ENCODE measurements at regions not wholly inside any gene's neighbourhood (a gene's known extent, or its start where the extent isn't known, plus 50 kb on each side); places are given as distances from the start of the nearest gene placed in this dataset.

- 92 to 94% methylated on average over 3 of the region's 3 CpGs for WGBS, 2 donors
- intact Hi-C loops (cut with DNase I; ENCODE audit: low total_unique reads) = no loop called here
- no peak overlapping the region for H3K4me3 ChIP-seq (ENCODE audit: low read depth, poor library complexity, severe bottlenecking)
- DNase-seq (ENCODE audit: low spot score in 2 of 2) = no peak
- TF ChIP-seq CTCF (IDR thresholded peaks at IDR 0.05) (no peak), POLR2A (IDR thresholded peaks at IDR 0.05) (no peak)
These were observed 204.4 kb downstream of the FAM76B start for GRCh38 chr11:95585069-95585751.

GRCh38 chr11:95584589-95584988 is 205.0 kb downstream of the FAM76B start:
- TF ChIP-seq POLR2A (IDR thresholded peaks at IDR 0.05) (no peak), CTCF (IDR thresholded peaks at IDR 0.05) (no peak)
- no peak for DNase-seq (ENCODE audit: low spot score in 2 of 2)
- WGBS, 2 donors = 84 to 87% methylated on average over 2 of the region's 2 CpGs
- intact Hi-C loops (cut with DNase I; ENCODE audit: low total_unique reads) = no loop called here
- no peak overlapping the region for H3K4me3 ChIP-seq (ENCODE audit: low read depth, poor library complexity, severe bottlenecking)

GRCh38 chr11:95584180-95584579 is 205.4 kb downstream of the FAM76B start:
- intact Hi-C loops (cut with DNase I; ENCODE audit: low total_unique reads) = no loop called here
- no peak for TF ChIP-seq POLR2A (IDR thresholded peaks at IDR 0.05)
- no peak for TF ChIP-seq CTCF (IDR thresholded peaks at IDR 0.05)
- no peak overlapping the region for H3K4me3 ChIP-seq (ENCODE audit: low read depth, poor library complexity, severe bottlenecking)
- DNase-seq (ENCODE audit: low spot score in 2 of 2) = no peak
- WGBS, 2 donors = 60 to 68% methylated on average over 3 of the region's 3 CpGs

GRCh38 chr11:95577716-95578460 is 211.7 kb downstream of the FAM76B start:
- no peak for TF ChIP-seq POLR2A (IDR thresholded peaks at IDR 0.05)
- TF ChIP-seq CTCF (IDR thresholded peaks at IDR 0.05) = no peak
- no peak overlapping the region for H3K4me3 ChIP-seq (ENCODE audit: low read depth, poor library complexity, severe bottlenecking)
- intact Hi-C loops (cut with DNase I; ENCODE audit: low total_unique reads) = loop anchor here (5.0 kb wide), 1 partner anchor 179 kb away; no protein-coding TSS in a partner anchor
- DNase-seq (ENCODE audit: low spot score in 2 of 2) = no peak
- 90 to 95% methylated on average over 2 of the region's 2 CpGs for WGBS, 2 donors

GRCh38 chr11:95576146-95576845 is 213.3 kb downstream of the FAM76B start:
- DNase-seq (ENCODE audit: low spot score in 2 of 2) = no peak
- no peak overlapping the region for H3K4me3 ChIP-seq (ENCODE audit: low read depth, poor library complexity, severe bottlenecking)
- WGBS, 2 donors = 45 to 51% methylated on average over 5 of the region's 5 CpGs
- intact Hi-C loops (cut with DNase I; ENCODE audit: low total_unique reads) = loop anchor here (5.0 kb wide), 1 partner anchor 181 kb away; no protein-coding TSS in a partner anchor
- TF ChIP-seq CTCF (IDR thresholded peaks at IDR 0.05) (no peak), POLR2A (IDR thresholded peaks at IDR 0.05) (no peak)

Measured in lower leg skin (tissue), 4 donors.